HG02588 (cell line): ENCODE measurements at regions not wholly inside any gene's neighbourhood (a gene's known extent, or its start where the extent isn't known, plus 50 kb on each side); places are given as distances from the start of the nearest gene placed in this dataset.
"Not testable (repeated sequence)": the region's sequence is repeated elsewhere in the genome, so short reads cannot be mapped to it uniquely, and the experiment has no call there.

Experiments used
- ATAC-seq: cut with Tn5 transposase; IDR thresholded peaks from one replicate; pipeline ENCODE4 v1.9.1; 2021; ENCODE audit warnings: mild to moderate bottlenecking, moderate library complexity; ENCODE audit not compliant: unreplicated experiment

- ATAC-seq, result no peak
Measured at GRCh38 chr5:111948092-111948841, 191.3 kb upstream of the NREP start.

GRCh38 chr5:111946556-111946955 lies 189.6 kb upstream of the NREP start:
- ATAC-seq, result no peak

- no peak for ATAC-seq
Measured at GRCh38 chr5:111945535-111945934, 188.5 kb upstream of the NREP start.

- ATAC-seq, result no peak
Measured at GRCh38 chr5:111942661-111943401, 185.8 kb upstream of the NREP start.

GRCh38 chr5:111942201-111942600 lies 185.2 kb upstream of the NREP start:
- no peak for ATAC-seq

GRCh38 chr5:111937094-111937493 lies 180.1 kb upstream of the NREP start:
- ATAC-seq, result no peak

- no peak for ATAC-seq
Measured at GRCh38 chr5:111935835-111936234, 178.8 kb upstream of the NREP start.

- no peak for ATAC-seq
Measured at GRCh38 chr5:111935009-111935408, 178.0 kb upstream of the NREP start.

GRCh38 chr5:111934511-111934910 lies 177.5 kb upstream of the NREP start:
- no peak for ATAC-seq

GRCh38 chr5:111933086-111933485 lies 176.1 kb upstream of the NREP start:
- no peak for ATAC-seq

- no peak for ATAC-seq
Measured at GRCh38 chr5:111932628-111933027, 175.6 kb upstream of the NREP start.

- no peak for ATAC-seq
Measured at GRCh38 chr5:111932199-111932598, 175.2 kb upstream of the NREP start.

GRCh38 chr5:111931655-111932054 lies 174.7 kb upstream of the NREP start:
- ATAC-seq, result no peak

GRCh38 chr5:111930905-111931461 lies 174.0 kb upstream of the NREP start:
- ATAC-seq, result no peak

GRCh38 chr5:111930449-111930848 lies 173.5 kb upstream of the NREP start:
- ATAC-seq, result no peak

GRCh38 chr5:111929867-111930266 lies 172.9 kb upstream of the NREP start:
- no peak for ATAC-seq

GRCh38 chr5:111929261-111929660 lies 172.3 kb upstream of the NREP start:
- no peak for ATAC-seq

GRCh38 chr5:111928511-111928910 lies 171.5 kb upstream of the NREP start:
- ATAC-seq, result no peak

- no peak for ATAC-seq
Measured at GRCh38 chr5:111927191-111927590, 170.2 kb upstream of the NREP start.

- ATAC-seq, result no peak
Measured at GRCh38 chr5:111926026-111926425, 169.0 kb upstream of the NREP start.

GRCh38 chr5:111922344-111922743 lies 165.3 kb upstream of the NREP start:
- ATAC-seq, result no peak

- ATAC-seq, result not testable (repeated sequence)
Measured at GRCh38 chr5:111921691-111922090, 164.7 kb upstream of the NREP start.
